HG03565 (cell line): ENCODE measurements at regions not wholly inside any gene's neighbourhood (a gene's known extent, or its start where the extent isn't known, plus 50 kb on each side); places are given as distances from the start of the nearest gene placed in this dataset.
"Not testable (repeated sequence)": the region's sequence is repeated elsewhere in the genome, so short reads cannot be mapped to it uniquely, and the experiment has no call there.

Experiments
- ATAC-seq: cut with Tn5 transposase; IDR thresholded peaks from one replicate; pipeline ENCODE4 v1.9.1; 2021; ENCODE audit warnings: mild to moderate bottlenecking, moderate library complexity; ENCODE audit not compliant: unreplicated experiment

- ATAC-seq = no peak
These were observed 106.0 kb downstream of the CXCL12 start for GRCh38 chr10:44278837-44279324.

- ATAC-seq = not testable (repeated sequence)
These were observed 116.4 kb downstream of the CXCL12 start for GRCh38 chr10:44268435-44268948.

- no peak for ATAC-seq
These were observed 117.9 kb downstream of the CXCL12 start for GRCh38 chr10:44267007-44267406.

- ATAC-seq = no peak
These were observed 120.7 kb downstream of the CXCL12 start for GRCh38 chr10:44264244-44264643.

- ATAC-seq = no peak
These were observed 121.1 kb downstream of the CXCL12 start for GRCh38 chr10:44263771-44264170.

GRCh38 chr10:44262551-44263251 is 122.2 kb downstream of the CXCL12 start:
- ATAC-seq = no peak

DNA sequence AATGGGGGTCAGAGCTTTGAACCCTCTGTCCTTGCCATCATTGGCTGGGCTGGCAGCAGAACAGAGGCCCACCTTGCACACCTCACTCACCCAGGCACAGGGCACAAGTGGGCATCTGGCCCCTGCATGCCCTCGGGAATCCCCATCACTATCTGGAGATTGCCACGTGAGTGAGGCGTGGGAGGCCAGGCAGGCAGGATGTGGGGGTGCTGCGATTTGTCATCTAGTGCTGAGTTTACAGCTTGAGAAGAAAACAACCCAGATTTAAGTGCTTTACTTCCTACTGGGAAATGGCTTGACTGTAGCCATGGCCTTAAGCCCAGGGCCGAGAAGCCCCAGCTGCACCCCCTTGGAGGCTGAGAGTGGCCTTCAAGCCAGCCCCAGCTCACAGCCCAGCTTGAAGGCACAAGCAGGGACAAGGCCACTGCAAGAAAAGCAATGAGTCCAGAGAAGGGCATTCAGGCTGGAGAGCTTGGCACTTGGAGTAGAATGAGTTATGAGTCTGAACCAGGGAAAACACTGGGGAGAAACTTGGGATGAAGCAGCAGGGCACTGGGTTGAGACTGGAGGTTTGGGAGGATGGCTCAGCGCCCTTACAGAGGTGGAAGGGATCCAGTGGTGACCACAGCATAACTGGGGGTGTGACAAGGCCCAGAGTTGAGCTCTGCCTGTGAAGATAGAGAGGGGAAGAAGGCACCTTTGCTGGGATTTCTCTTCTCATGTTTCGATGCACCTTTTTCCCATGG is 123.0 kb downstream of the CXCL12 start:
- ATAC-seq = peak; percentile 37

DNA sequence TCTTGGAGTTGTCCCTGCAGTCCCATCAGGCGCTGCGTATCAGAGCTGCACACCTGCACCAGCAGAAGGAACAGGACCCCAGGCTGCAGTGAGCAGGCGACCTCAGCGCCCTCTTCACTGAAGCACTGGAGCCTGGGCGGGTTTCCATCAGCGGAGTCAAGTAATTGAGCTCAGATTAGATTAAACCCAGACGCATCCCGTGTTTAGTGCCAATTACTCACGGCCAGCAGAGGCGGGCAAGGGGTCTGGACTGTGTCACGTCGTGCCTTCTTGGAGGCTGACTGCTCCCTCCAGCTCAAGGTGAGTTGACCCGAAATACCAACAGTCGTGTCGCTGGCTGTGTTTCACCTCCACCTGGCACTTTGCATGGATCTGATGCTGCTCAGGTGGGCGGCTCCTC is 123.6 kb downstream of the CXCL12 start:
- no peak for ATAC-seq

DNA sequence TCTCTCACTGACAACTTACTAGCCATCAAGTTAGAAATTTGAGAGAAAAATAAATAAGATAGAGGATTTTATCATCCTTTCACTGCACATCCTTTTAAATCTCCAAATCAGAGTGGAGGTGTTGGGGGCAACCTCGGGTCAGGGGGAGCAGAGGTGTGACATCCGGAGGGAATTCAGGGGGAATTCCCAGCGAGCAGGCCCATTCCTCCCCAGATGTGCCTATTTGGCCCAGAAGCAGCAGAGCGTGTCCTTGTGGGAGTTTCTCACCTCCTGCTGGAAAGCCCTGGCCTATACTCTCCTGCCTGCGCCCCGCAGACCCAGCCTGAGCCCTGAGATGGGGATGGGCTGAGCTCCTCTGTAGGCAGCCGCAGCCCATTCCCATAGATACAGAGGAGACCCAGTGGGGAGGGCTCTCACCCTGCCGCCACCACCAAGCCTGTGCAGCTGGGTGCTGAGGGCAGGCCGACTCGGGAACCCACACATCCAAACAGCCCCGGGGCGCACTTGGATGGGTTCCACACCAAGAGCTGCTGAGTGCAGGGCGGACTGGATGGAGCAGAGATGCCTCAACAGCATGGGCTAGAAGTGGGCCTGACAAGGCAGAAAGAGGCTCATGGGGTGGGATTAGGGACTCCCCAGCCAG is 124.5 kb downstream of the CXCL12 start:
- ATAC-seq = no peak

- no peak for ATAC-seq
These were observed 125.6 kb downstream of the CXCL12 start for GRCh38 chr10:44259090-44259874.

GRCh38 chr10:44258460-44259089 is 126.3 kb downstream of the CXCL12 start:
- ATAC-seq = no peak

GRCh38 chr10:44258019-44258418 is 126.9 kb downstream of the CXCL12 start:
- ATAC-seq = no peak

- ATAC-seq = no peak
These were observed 131.0 kb downstream of the CXCL12 start for GRCh38 chr10:44253769-44254462.

- ATAC-seq = not testable (repeated sequence)
These were observed 132.3 kb downstream of the CXCL12 start for GRCh38 chr10:44252631-44253030.

DNA sequence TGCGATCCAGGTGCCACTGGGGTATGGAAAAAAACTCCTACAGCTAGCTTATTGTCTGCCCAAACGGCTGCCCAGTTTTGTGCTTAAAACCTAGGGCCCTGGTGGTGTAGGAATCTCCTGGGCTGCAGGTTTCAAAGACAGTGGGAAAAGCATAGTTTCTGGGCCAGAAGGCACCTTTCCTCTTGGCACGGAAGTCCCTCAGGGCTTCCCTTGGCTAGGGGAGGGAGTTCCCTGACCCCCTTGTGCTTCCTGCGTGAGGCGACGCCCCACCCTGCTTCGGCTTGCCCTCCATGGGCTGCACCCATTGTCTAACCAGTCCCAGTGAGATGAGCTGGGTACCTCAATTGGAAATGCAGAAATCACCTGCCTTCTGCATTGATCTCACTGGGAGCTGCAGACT is 135.0 kb downstream of the CXCL12 start:
- not testable (repeated sequence) for ATAC-seq

- ATAC-seq = no peak
These were observed 135.4 kb downstream of the CXCL12 start for GRCh38 chr10:44249490-44249889.

GRCh38 chr10:44246700-44247099 is 138.2 kb downstream of the CXCL12 start:
- not testable (repeated sequence) for ATAC-seq

DNA sequence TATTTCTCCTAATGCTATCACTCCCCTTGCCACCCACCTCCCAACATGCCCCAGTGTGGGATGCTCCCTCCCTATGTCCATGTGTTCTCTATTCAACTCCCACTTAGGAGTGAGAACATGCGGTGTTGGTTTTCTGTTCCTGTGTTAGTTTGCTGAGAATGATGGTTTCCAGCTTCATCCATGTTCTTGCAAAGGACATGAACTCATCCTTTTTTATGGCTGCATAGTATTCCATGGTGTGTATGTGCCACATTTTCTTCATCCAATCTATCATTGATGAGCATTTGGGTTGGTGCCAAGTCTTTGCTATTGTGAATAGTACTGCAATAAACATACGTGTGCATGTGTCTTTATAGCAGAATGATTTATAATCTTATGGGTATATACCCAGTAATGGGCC is 138.6 kb downstream of the CXCL12 start:
- ATAC-seq = not testable (repeated sequence)

GRCh38 chr10:44245601-44245938 is 139.3 kb downstream of the CXCL12 start:
- ATAC-seq = no peak
